Right atrium auricular region (tissue), 2 donors: ENCODE measurements at regions not wholly inside any gene's neighbourhood (a gene's known extent, or its start where the extent isn't known, plus 50 kb on each side); places are given as distances from the start of the nearest gene placed in this dataset.

Source experiments
- DNase-seq: peaks from one replicate; pipeline ENCODE4 v3.0.0-alpha.2; 2019; ENCODE audit warnings: low spot score
- H3K27ac ChIP-seq, 2 donors: fragments of 200-600 bp; sonication (generic); 1 replicate in 1 of 2; 2 replicates in 1 of 2; pipeline ENCODE4 v1.5.1; 2016 to 2019
- H3K27me3 ChIP-seq, 2 donors: fragments of 200-600 bp; sonication (generic); one replicate each; pipeline versions ENCODE4 v1.5.1 to v1.6.0; 2017 to 2019
- H3K36me3 ChIP-seq: fragments of 200-600 bp; sonication (generic); one replicate; pipeline ENCODE4 v1.5.1; 2016
- H3K4me1 ChIP-seq, 2 donors: fragments of 200-600 bp; sonication (generic); one replicate each; pipeline versions ENCODE4 v1.5.1 to v1.6.0; 2017 to 2019
- H3K4me3 ChIP-seq, 2 donors: fragments of 200-600 bp; sonication (generic); 1 replicate in 1 of 2; 2 replicates in 1 of 2; pipeline ENCODE4 v1.5.1; 2017 to 2019; ENCODE audit warnings: mild to moderate bottlenecking in 1 of 2, moderate library complexity in 1 of 2
- H3K9me3 ChIP-seq, 2 donors: fragments of 200-600 bp; sonication (generic); one replicate each; pipeline ENCODE4 v1.5.1; 2019
- TF ChIP-seq, protein P1 (sequence below), 2 donors: fragments of 200-600 bp; sonication (generic); IDR thresholded peaks; one replicate each; pipeline ENCODE4 v1.5.1; 2019; ENCODE audit warnings: antibody characterized with exemption in 2 of 2

- Histone ChIP-seq H3K9me3 (no peaks in the 10 kb centered on the region), H3K27me3 (no peaks in the 10 kb centered on the region), H3K27ac (no peak overlapping the region), H3K36me3 (no peaks in the 10 kb centered on the region), H3K4me3 (no peak overlapping the region), H3K4me1 (peaks cover 0 to 4% of the 10 kb centered on the region in 2 donors)
- DNase-seq: no peak
- TF ChIP-seq, protein P1, sequence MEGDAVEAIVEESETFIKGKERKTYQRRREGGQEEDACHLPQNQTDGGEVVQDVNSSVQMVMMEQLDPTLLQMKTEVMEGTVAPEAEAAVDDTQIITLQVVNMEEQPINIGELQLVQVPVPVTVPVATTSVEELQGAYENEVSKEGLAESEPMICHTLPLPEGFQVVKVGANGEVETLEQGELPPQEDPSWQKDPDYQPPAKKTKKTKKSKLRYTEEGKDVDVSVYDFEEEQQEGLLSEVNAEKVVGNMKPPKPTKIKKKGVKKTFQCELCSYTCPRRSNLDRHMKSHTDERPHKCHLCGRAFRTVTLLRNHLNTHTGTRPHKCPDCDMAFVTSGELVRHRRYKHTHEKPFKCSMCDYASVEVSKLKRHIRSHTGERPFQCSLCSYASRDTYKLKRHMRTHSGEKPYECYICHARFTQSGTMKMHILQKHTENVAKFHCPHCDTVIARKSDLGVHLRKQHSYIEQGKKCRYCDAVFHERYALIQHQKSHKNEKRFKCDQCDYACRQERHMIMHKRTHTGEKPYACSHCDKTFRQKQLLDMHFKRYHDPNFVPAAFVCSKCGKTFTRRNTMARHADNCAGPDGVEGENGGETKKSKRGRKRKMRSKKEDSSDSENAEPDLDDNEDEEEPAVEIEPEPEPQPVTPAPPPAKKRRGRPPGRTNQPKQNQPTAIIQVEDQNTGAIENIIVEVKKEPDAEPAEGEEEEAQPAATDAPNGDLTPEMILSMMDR (IDR thresholded peaks at IDR 0.05): no peak
These were observed 128.7 kb upstream of the F3 start for GRCh38 chr1:94670273-94670672.

DNA sequence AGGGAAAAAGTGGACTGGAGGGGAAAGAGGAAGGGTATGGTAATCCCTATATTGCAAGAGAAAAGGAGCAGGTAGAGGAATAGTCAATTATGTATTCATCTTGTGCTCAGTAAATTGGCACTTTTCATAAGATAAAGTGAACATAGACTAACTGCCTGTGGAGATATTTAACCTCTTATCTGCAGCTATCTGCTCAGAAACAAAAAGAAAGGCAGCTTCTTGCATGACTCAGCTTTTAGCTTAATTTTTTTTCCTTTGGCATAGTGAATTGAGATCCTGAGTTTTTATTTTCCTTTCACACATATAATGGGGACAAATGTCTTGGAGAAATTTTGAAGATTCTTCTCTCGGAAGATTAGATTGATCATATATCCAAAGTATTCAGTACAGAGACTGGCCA is 127.6 kb upstream of the F3 start:
- H3K4me3 ChIP-seq: no peak overlapping the region
- H3K27ac ChIP-seq: no peak overlapping the region
- no peaks in the 10 kb centered on the region for H3K27me3 ChIP-seq
- no peak for DNase-seq
- TF ChIP-seq, protein P1 (IDR thresholded peaks at IDR 0.05): no peak
- H3K36me3 ChIP-seq: no peaks in the 10 kb centered on the region
- peaks cover 0 to 4% of the 10 kb centered on the region in 2 donors for H3K4me1 ChIP-seq
- H3K9me3 ChIP-seq: no peaks in the 10 kb centered on the region

DNA sequence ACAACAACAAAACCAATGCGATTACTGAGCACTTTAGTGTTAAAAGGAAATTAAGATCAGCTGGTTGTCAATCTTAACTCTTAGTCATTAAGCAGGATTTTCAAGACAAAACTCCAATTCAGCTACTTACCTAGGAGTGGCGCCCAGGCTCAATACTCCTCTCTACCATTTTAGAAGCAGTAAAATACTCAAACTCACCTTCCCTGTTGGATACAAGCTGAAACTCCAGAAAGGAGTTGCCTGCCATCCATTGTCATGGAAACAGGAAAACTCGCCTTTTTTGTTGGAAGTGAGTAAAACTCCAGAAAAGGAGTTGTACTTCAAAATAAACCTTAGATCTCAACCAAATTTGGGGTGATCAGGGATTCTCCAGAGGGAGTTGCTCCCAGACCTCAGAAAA is 127.0 kb upstream of the F3 start:
- no peaks in the 10 kb centered on the region for H3K36me3 ChIP-seq
- no peaks in the 10 kb centered on the region for H3K9me3 ChIP-seq
- no peak for DNase-seq
- no peak overlapping the region for H3K4me3 ChIP-seq
- H3K4me1 ChIP-seq: peaks cover 0 to 4% of the 10 kb centered on the region in 2 donors
- TF ChIP-seq, protein P1 (IDR thresholded peaks at IDR 0.05): no peak
- H3K27me3 ChIP-seq: no peaks in the 10 kb centered on the region
- H3K27ac ChIP-seq: no peak overlapping the region

GRCh38 chr1:94667818-94668217 is 126.3 kb upstream of the F3 start:
- no peak for DNase-seq
- peaks cover 0 to 4% of the 10 kb centered on the region in 2 donors for H3K4me1 ChIP-seq
- no peak overlapping the region for H3K27ac ChIP-seq
- no peaks in the 10 kb centered on the region for H3K36me3 ChIP-seq
- H3K27me3 ChIP-seq: no peaks in the 10 kb centered on the region
- no peak overlapping the region for H3K4me3 ChIP-seq
- H3K9me3 ChIP-seq: no peaks in the 10 kb centered on the region
- TF ChIP-seq, protein P1 (IDR thresholded peaks at IDR 0.05): no peak

DNA sequence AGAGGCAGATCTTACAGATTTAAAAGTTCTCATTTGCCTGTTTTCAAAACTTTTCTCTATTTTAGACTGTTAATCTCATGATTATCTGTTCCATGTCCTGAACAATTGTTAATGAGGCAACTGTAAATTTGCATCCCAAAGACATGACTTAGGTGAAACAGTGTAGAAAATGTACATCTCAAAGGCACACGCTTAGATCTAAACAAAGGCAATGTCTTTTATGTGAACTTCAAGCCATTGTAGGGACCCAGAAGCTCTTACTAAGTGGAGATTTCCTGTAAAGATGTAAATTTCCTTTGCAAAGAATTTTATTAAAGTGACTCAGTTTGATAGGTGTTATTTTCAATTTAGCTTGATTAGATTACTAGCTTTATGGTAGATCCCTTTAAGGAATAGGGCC is 125.2 kb upstream of the F3 start:
- TF ChIP-seq, protein P1 (IDR thresholded peaks at IDR 0.05): no peak
- Histone ChIP-seq H3K27me3 (no peaks in the 10 kb centered on the region), H3K4me1 (peaks cover 0 to 10% of the 10 kb centered on the region in 2 donors), H3K4me3 (no peak overlapping the region), H3K36me3 (no peaks in the 10 kb centered on the region), H3K27ac (no peak overlapping the region), H3K9me3 (no peaks in the 10 kb centered on the region)
- no peak for DNase-seq

- H3K9me3 ChIP-seq: no peaks in the 10 kb centered on the region
- no peaks in the 10 kb centered on the region for H3K36me3 ChIP-seq
- no peaks in the 10 kb centered on the region for H3K27me3 ChIP-seq
- TF ChIP-seq, protein P1 (IDR thresholded peaks at IDR 0.05): no peak
- no peak for DNase-seq
- no peak overlapping the region for H3K4me3 ChIP-seq
- peaks cover 0 to 29% of the 10 kb centered on the region in 2 donors for H3K4me1 ChIP-seq
- no peak overlapping the region for H3K27ac ChIP-seq
These were observed 119.9 kb upstream of the F3 start for GRCh38 chr1:94661431-94661932.
